Skeletal muscle tissue (tissue), 3 donors: ENCODE measurements at regions not wholly inside any gene's neighbourhood (a gene's known extent, or its start where the extent isn't known, plus 50 kb on each side); places are given as distances from the start of the nearest gene placed in this dataset.

ENCODE experiments used
- H3K27ac ChIP-seq: one replicate; pipeline ENCODE4 v1.7.0; 2013; ENCODE audit warnings: mild to moderate bottlenecking, low read depth, low read length, inconsistent platforms
- H3K27me3 ChIP-seq, 3 donors: one replicate each; pipeline ENCODE4 v1.7.0; 2013; ENCODE audit warnings: low read length in 3 of 3; ENCODE audit not compliant: control insufficient read depth in 3 of 3, insufficient read depth in 3 of 3
- H3K36me3 ChIP-seq, 3 donors: one replicate each; pipeline ENCODE4 v1.7.0; 2013; ENCODE audit warnings: low read length in 3 of 3; ENCODE audit not compliant: control insufficient read depth in 3 of 3, insufficient read depth in 3 of 3
- H3K4me1 ChIP-seq, 3 donors: one replicate each; pipeline ENCODE4 v1.7.0; 2013; ENCODE audit warnings: low read length in 3 of 3, mild to moderate bottlenecking in 3 of 3; ENCODE audit not compliant: control insufficient read depth in 3 of 3, insufficient read depth in 3 of 3
- H3K4me3 ChIP-seq, 3 donors: one replicate each; pipeline ENCODE4 v1.7.0; 2013; ENCODE audit warnings: low read length in 3 of 3
- H3K9ac ChIP-seq, 3 donors: one replicate each; pipeline ENCODE4 v1.7.0; 2013; ENCODE audit warnings: low read length in 3 of 3, mild to moderate bottlenecking in 3 of 3, moderate library complexity in 2 of 3, low read depth in 1 of 3
- H3K9me3 ChIP-seq, 3 donors: one replicate each; pipeline ENCODE4 v1.7.0; 2013; ENCODE audit warnings: low read length in 3 of 3; ENCODE audit not compliant: control insufficient read depth in 3 of 3
- donor health status: Osteomylitis.

GRCh38 chr11:21931436-21932101 is 261.3 kb upstream of the ANO5 start:
- Histone ChIP-seq H3K9ac (no peak overlapping the region), H3K4me1 (no peaks in the 10 kb centered on the region), H3K27me3 (no peaks in the 10 kb centered on the region)

GRCh38 chr11:21933095-21933494 is 259.8 kb upstream of the ANO5 start:
- no peaks in the 10 kb centered on the region for H3K27me3 ChIP-seq
- no peak overlapping the region for H3K27ac ChIP-seq
- H3K4me1 ChIP-seq, result no peaks in the 10 kb centered on the region
- no peak overlapping the region for H3K4me3 ChIP-seq
- no peaks in the 10 kb centered on the region for H3K36me3 ChIP-seq
- no peaks in the 10 kb centered on the region for H3K9me3 ChIP-seq
- no peak overlapping the region for H3K9ac ChIP-seq

More at GRCh38 chr11:21931436-21932101, 261.3 kb upstream of the ANO5 start:
- Histone ChIP-seq H3K27ac (no peak overlapping the region), H3K9me3 (no peaks in the 10 kb centered on the region), H3K4me3 (no peak overlapping the region), H3K36me3 (no peaks in the 10 kb centered on the region)

- Histone ChIP-seq H3K4me1 (no peaks in the 10 kb centered on the region), H3K27ac (no peak overlapping the region), H3K36me3 (no peaks in the 10 kb centered on the region), H3K27me3 (no peaks in the 10 kb centered on the region), H3K9me3 (no peaks in the 10 kb centered on the region), H3K4me3 (no peak overlapping the region), H3K9ac (no peak overlapping the region)
These were observed 248.3 kb upstream of the ANO5 start for GRCh38 chr11:21944577-21944976.

GRCh38 chr11:21948876-21949275 is 244.0 kb upstream of the ANO5 start:
- Histone ChIP-seq H3K4me3 (no peak overlapping the region), H3K9ac (no peak overlapping the region), H3K4me1 (no peaks in the 10 kb centered on the region), H3K9me3 (no peaks in the 10 kb centered on the region), H3K27ac (no peak overlapping the region), H3K27me3 (no peaks in the 10 kb centered on the region), H3K36me3 (no peaks in the 10 kb centered on the region)

GRCh38 chr11:21949763-21950413 is 243.0 kb upstream of the ANO5 start:
- Histone ChIP-seq H3K9me3 (no peaks in the 10 kb centered on the region), H3K9ac (no peak overlapping the region), H3K36me3 (no peaks in the 10 kb centered on the region), H3K4me1 (no peaks in the 10 kb centered on the region), H3K4me3 (no peak overlapping the region), H3K27me3 (no peaks in the 10 kb centered on the region), H3K27ac (no peak overlapping the region)

- no peak overlapping the region for H3K9ac ChIP-seq
- no peaks in the 10 kb centered on the region for H3K36me3 ChIP-seq
- H3K9me3 ChIP-seq, result peaks cover 0 to under 1% (median 0%) of the 10 kb centered on the region in 3 donors
- no peaks in the 10 kb centered on the region for H3K27me3 ChIP-seq
- H3K4me3 ChIP-seq, result no peak overlapping the region
- no peak overlapping the region for H3K27ac ChIP-seq
- H3K4me1 ChIP-seq, result no peaks in the 10 kb centered on the region
These were observed 229.9 kb upstream of the ANO5 start for GRCh38 chr11:21963013-21963412.

- Histone ChIP-seq H3K9me3 (no peaks in the 10 kb centered on the region), H3K9ac (no peak overlapping the region), H3K27me3 (no peaks in the 10 kb centered on the region), H3K4me3 (no peak overlapping the region), H3K27ac (no peak overlapping the region), H3K4me1 (no peaks in the 10 kb centered on the region), H3K36me3 (no peaks in the 10 kb centered on the region)
These were observed 227.7 kb upstream of the ANO5 start for GRCh38 chr11:21965221-21965620.

GRCh38 chr11:21968702-21969101 is 224.2 kb upstream of the ANO5 start:
- no peaks in the 10 kb centered on the region for H3K36me3 ChIP-seq
- H3K9me3 ChIP-seq, result no peaks in the 10 kb centered on the region

GRCh38 chr11:21969841-21970240 is 223.0 kb upstream of the ANO5 start:
- H3K4me3 ChIP-seq, result no peak overlapping the region
- H3K36me3 ChIP-seq, result no peaks in the 10 kb centered on the region
- H3K9ac ChIP-seq, result no peak overlapping the region
- no peak overlapping the region for H3K27ac ChIP-seq
- H3K9me3 ChIP-seq, result no peaks in the 10 kb centered on the region
- H3K4me1 ChIP-seq, result no peaks in the 10 kb centered on the region
- no peaks in the 10 kb centered on the region for H3K27me3 ChIP-seq

More at GRCh38 chr11:21968702-21969101, 224.2 kb upstream of the ANO5 start:
- Histone ChIP-seq H3K9ac (no peak overlapping the region), H3K4me1 (no peaks in the 10 kb centered on the region), H3K27ac (no peak overlapping the region), H3K27me3 (no peaks in the 10 kb centered on the region), H3K4me3 (no peak overlapping the region)

GRCh38 chr11:21975242-21975641 is 217.6 kb upstream of the ANO5 start:
- Histone ChIP-seq H3K27me3 (no peaks in the 10 kb centered on the region), H3K9ac (no peak overlapping the region), H3K4me3 (no peak overlapping the region), H3K27ac (no peak overlapping the region), H3K9me3 (no peaks in the 10 kb centered on the region), H3K36me3 (no peaks in the 10 kb centered on the region), H3K4me1 (no peaks in the 10 kb centered on the region)
